Central memory CD8-positive, alpha-beta T cell (primary cell): ENCODE measurements at regions not wholly inside any gene's neighbourhood (a gene's known extent, or its start where the extent isn't known, plus 50 kb on each side); places are given as distances from the start of the nearest gene placed in this dataset.
"Not testable (repeated sequence)": the region's sequence is repeated elsewhere in the genome, so short reads cannot be mapped to it uniquely, and the experiment has no call there.

ENCODE experiments used
- ATAC-seq: fragments of 150-1000 bp; cut with Tn5 transposase; replicated peaks from 2 replicates; pipeline ENCODE4 v1.10.0; 2022; ENCODE audit warnings: mild to moderate bottlenecking, moderate FRiP score, moderate number of reproducible peaks; ENCODE audit not compliant: poor library complexity, severe bottlenecking; ENCODE audit errors: extremely low read depth
- DNase-seq, 2 donors: peaks; one replicate each; pipeline ENCODE4 v3.0.0; 2021; ENCODE audit warnings: low spot score in 2 of 2
- H3K27ac Mint-ChIP-seq: one replicate; pipeline ENCODE4 v1.8.0; 2022; ENCODE audit warnings: low read depth, mild to moderate bottlenecking, moderate library complexity, mixed read lengths
- H3K27me3 Mint-ChIP-seq: one replicate; pipeline ENCODE4 v1.8.0; 2022; ENCODE audit warnings: mixed read lengths
- H3K36me3 Mint-ChIP-seq: one replicate; pipeline ENCODE4 v1.8.0; 2022; ENCODE audit warnings: mild to moderate bottlenecking, moderate library complexity, mixed read lengths; ENCODE audit not compliant: insufficient read depth
- H3K4me1 Mint-ChIP-seq: one replicate; pipeline ENCODE4 v1.8.0; 2022; ENCODE audit warnings: mixed read lengths
- H3K4me3 Mint-ChIP-seq: one replicate; pipeline ENCODE4 v1.8.0; 2022; ENCODE audit warnings: mild to moderate bottlenecking, moderate library complexity, mixed read lengths
- H3K9me3 Mint-ChIP-seq: one replicate; pipeline ENCODE4 v1.8.0; 2022; ENCODE audit warnings: mixed read lengths

DNA sequence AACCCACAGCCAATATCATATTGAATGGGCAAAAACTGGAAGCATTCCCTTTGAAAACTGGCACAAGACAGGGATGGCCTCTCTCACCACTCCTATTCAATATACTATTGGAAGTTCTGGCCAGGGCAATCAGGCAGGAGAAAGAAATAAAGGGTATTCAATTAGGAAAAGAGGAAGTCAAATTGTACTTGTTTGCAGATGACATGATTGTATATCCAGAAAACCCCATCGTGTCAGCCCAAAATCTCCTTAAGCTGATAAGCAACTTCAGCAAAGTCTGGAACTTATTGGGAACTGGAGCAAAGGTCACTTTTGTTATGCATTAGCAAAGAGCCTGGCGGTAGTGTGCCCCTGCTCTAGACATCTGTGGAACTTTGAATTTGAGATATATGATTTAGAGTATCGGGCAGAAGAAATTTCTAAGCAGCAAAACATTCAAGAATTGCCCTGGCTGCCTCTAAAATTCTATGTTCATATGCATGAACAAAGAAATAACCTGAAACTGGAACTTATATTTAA, 53.4 kb upstream of the PSMA1 start:
- not testable (repeated sequence) for ATAC-seq, H3K27ac Mint-ChIP-seq, H3K4me3 Mint-ChIP-seq, H3K27me3 Mint-ChIP-seq, H3K36me3 Mint-ChIP-seq, DNase-seq
- H3K9me3 Mint-ChIP-seq, result peaks cover 23% of the 10 kb centered on the region
- peaks cover 49% of the 10 kb centered on the region for H3K4me1 Mint-ChIP-seq

DNA sequence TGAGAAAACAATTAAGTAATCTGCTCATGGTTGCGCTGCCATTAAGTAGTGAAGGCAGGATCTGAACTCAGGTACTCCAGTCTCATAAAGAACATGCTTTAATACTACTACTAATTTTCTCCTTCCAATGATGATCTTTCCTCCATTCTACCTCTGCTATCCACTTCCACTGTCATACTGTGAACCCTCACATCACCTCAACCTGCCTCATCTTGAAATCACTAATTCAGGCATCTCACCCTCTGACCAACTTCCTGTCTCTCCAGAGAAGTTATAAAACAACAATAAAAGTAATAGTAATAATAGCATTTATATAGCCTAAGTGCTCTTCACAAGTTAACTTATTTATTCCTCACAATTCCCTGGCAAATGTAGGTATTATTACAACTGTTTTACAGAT, 57.1 kb upstream of the PSMA1 start:
- H3K27me3 Mint-ChIP-seq, result no peaks in the 10 kb centered on the region
- H3K4me3 Mint-ChIP-seq, result peak overlapping the region; percentile 34
- ATAC-seq (no peak), DNase-seq (no peak)
- peaks cover 12% of the 10 kb centered on the region for H3K36me3 Mint-ChIP-seq
- H3K9me3 Mint-ChIP-seq, result peaks cover 22% of the 10 kb centered on the region
- H3K27ac Mint-ChIP-seq, result peak overlapping the region; percentile 95
- H3K4me1 Mint-ChIP-seq, result peaks cover 49% of the 10 kb centered on the region

DNA sequence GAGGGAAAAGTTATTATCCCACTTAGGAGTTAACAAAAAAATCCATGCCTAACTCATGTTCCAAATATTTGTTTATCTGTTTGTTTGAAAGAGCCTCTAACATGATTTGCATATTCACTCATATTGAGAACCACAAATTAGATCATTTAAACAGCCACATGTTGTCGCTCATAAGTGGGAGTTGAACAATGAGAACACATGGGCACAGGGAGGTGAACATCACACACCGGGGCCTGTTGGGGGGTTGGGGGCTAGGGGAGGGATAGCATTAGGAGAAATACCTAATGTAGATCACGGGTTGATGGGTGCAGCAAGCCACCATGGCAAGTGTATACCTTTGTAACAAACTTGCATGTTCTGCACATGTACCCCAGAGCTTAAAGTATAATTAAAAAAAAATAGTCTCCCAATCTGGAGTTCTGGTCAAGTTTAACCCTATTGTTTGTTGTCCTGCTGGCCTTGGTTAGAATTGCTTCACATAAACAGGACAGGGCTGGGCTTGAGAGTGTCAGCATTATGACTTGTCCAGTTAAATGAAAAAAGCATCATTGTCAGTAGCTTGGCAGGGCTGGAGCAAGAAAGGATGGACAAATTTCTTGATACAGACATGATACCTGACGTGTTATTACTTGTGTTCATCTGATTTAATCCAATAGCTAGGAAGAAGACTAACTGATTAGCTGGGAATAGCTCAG, 57.8 kb upstream of the PSMA1 start:
- H3K36me3 Mint-ChIP-seq, result peaks cover 12% of the 10 kb centered on the region
- H3K4me1 Mint-ChIP-seq, result peaks cover 53% of the 10 kb centered on the region
- ATAC-seq, result peak; percentile 63
- no peaks in the 10 kb centered on the region for H3K27me3 Mint-ChIP-seq
- DNase-seq, result peak; percentile 18 to 31
- H3K4me3 Mint-ChIP-seq, result peak overlapping the region; percentile 34
- H3K27ac Mint-ChIP-seq, result peak overlapping the region; percentile 95
- H3K9me3 Mint-ChIP-seq, result peaks cover 18% of the 10 kb centered on the region

DNA sequence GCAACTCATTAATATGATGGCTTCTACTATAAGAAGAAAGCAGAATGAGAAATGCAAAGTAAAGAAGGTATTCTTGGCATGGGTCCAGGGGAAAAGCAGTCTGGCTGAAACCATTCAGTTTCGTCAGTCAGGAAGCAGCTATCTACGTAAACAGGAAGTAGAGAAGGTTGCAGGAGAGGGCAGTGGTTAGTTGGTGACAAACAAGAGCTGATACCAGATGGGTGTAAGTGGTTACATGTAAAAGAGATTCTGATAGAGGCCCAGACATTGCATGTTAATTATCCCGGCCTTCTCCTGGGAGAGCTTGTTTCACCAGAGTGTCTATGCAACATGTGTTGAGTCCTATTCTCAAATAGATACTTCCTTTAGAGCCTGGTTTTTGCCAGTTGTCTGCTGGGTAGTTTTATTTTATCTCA, 58.4 kb upstream of the PSMA1 start:
- H3K4me1 Mint-ChIP-seq, result peaks cover 58% of the 10 kb centered on the region
- no peaks in the 10 kb centered on the region for H3K27me3 Mint-ChIP-seq
- peak overlapping the region; percentile 95 for H3K27ac Mint-ChIP-seq
- H3K9me3 Mint-ChIP-seq, result peaks cover 22% of the 10 kb centered on the region
- peak overlapping the region; percentile 34 for H3K4me3 Mint-ChIP-seq
- peak; percentile 98 for ATAC-seq
- H3K36me3 Mint-ChIP-seq, result peaks cover 13% of the 10 kb centered on the region
- peak; percentile 30 to 81 for DNase-seq

DNA sequence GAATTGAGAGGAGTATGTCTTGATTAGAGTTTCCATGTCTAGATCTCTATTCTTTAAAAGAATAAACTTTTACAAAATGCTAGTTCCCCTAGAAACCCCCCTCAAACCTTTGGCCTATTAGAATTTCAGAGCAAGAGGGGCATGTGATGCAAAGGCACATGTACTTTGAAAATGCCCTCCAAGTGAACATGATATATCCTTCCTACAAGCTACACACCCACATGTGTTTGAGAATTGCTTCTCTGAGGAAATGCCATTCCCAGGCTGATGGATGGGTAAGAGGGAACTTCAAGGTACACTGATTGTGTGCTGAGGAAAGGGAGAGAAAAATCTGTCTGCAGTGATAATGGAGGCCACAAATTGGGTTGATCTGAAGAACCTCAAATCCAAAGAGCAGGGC, 59.5 kb upstream of the PSMA1 start:
- Mint-ChIP-seq H3K4me3 (no peak overlapping the region), H3K27me3 (no peaks in the 10 kb centered on the region), H3K36me3 (peaks cover 13% of the 10 kb centered on the region), H3K27ac (peak overlapping the region; percentile 95), H3K4me1 (peaks cover 65% of the 10 kb centered on the region), H3K9me3 (peaks cover 22% of the 10 kb centered on the region)
- no peak for DNase-seq
- no peak for ATAC-seq

DNA sequence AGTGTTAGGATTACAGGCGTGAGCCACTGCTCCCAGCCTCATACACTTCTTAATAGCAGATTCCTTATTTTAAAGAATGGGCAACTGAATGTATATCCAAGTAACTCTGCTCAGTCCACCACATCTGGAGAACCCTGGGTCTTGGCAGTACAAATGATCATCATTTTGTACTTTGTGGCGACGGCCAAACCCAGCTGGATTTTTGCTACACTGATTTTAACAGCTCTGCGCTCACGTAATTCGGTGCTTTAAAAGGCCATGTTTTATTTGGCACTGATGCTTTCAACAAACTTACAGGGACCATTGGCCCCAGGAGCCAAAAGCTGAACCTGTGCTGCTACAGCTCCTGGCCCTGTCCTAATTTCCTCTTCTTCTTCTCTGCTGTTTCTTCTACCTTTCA, 60.8 kb upstream of the PDE3B start:
- Mint-ChIP-seq H3K27me3 (no peaks in the 10 kb centered on the region), H3K36me3 (peaks cover 12% of the 10 kb centered on the region), H3K9me3 (peaks cover 13% of the 10 kb centered on the region), H3K4me3 (no peak overlapping the region), H3K27ac (peak overlapping the region; percentile 76), H3K4me1 (peaks cover 64% of the 10 kb centered on the region)
- ATAC-seq (no peak), DNase-seq (no peak)

DNA sequence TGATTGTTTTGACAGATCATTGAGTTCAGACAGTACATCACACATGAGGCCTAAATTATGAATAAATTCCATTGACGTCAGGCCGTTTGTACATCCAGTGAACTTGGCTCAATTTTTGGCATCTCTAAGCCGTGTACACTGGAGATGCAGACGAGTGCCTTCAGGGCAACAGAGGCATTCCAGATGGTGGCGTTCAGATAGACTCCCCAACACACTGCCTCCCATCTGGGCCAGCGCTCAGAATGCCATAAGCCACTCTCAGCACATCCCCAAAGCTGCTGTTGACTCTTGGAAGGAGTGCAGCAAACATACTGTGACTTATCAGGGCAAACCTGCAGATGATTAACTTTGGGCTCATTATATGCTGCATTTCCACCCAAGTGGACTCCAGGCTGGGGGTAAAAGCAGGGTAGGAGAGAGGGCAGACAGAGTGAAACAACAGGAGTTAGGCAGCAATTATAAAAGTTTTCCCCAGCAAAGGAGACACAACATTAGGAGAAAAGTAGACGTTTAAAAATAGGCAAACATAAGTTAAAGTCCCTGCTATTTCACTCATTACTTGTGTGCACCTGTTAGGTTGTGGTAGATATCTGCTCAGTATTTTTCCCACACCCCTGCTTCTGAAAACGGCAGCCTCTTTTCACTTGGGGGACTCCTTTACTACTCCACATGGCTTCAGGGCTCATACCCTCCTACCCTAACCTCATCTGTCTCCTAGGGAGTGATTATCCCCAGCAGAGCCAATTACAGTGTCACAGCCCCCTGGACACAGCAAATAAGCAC, 60.2 kb upstream of the PDE3B start:
- H3K4me3 Mint-ChIP-seq, result no peak overlapping the region
- ATAC-seq, result no peak
- peaks cover 13% of the 10 kb centered on the region for H3K9me3 Mint-ChIP-seq
- H3K36me3 Mint-ChIP-seq, result peaks cover 8% of the 10 kb centered on the region
- H3K4me1 Mint-ChIP-seq, result peaks cover 61% of the 10 kb centered on the region
- DNase-seq, result no peak
- H3K27ac Mint-ChIP-seq, result peak overlapping the region; percentile 76
- H3K27me3 Mint-ChIP-seq, result no peaks in the 10 kb centered on the region

DNA sequence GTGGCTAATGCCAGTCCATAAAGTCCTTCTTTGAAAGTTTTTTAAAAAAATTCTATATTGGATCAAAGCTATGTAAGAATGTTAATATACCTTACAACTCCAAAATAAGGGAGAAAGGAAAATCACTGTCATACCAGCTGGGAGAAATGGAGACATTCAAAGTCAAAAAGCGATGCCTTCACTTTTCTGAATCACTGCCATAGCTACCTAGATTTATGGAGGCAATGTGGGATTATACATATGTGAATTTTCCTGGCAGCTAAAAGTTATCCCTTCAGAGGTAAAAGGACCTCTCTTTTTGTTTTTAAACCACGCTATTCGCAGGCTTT, 59.6 kb upstream of the PDE3B start:
- Mint-ChIP-seq H3K27ac (peak overlapping the region; percentile 76), H3K36me3 (peaks cover 5% of the 10 kb centered on the region), H3K4me3 (no peak overlapping the region), H3K4me1 (peaks cover 56% of the 10 kb centered on the region), H3K27me3 (no peaks in the 10 kb centered on the region), H3K9me3 (peaks cover 13% of the 10 kb centered on the region)
- no peak for DNase-seq
- no peak for ATAC-seq

DNA sequence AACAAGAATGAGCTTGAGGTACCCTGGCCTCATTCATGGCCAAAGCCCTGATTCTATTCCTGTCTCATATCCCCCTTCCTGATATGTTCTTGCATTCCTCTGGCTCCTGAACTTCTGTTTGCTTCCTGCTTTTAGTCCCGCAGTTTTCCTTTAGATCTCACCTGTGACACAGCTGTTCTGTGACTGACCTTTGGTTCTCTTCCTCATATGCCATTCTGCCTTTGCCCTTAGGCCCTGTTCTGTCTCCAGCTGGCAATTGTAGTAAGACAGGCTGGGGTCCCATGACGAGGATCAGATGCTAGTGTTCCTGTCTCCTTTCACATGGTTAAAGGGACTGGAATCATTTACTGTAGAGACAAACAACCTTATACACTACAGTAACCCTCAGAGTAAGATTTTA, 59.0 kb upstream of the PDE3B start:
- H3K36me3 Mint-ChIP-seq, result peaks cover 5% of the 10 kb centered on the region
- H3K9me3 Mint-ChIP-seq, result peaks cover 13% of the 10 kb centered on the region
- H3K4me1 Mint-ChIP-seq, result peaks cover 50% of the 10 kb centered on the region
- no peak overlapping the region for H3K27ac Mint-ChIP-seq
- H3K27me3 Mint-ChIP-seq, result no peaks in the 10 kb centered on the region
- H3K4me3 Mint-ChIP-seq, result no peak overlapping the region
- DNase-seq (no peak), ATAC-seq (no peak)

DNA sequence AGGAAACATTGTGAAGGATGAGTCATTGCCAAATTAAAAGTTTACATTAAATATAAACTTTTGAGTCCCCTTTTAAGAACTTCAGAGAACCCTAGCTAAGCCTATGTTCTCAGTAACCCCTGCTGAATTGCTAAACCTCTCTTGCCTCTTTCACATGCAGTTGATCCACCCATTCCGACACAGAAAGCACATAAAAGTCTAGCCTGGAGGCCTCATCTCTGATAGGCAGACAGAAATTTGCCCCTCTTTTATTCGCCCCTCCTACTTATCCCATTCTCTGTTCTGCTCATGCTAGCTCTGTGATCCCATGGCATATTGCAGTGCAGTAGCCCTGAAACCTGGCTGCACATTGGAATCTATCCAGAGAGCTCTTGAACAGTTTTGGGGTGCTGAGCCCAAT, 58.2 kb upstream of the PDE3B start:
- no peak overlapping the region for H3K27ac Mint-ChIP-seq
- H3K9me3 Mint-ChIP-seq, result peaks cover 16% of the 10 kb centered on the region
- H3K27me3 Mint-ChIP-seq, result no peaks in the 10 kb centered on the region
- ATAC-seq (no peak), DNase-seq (no peak)
- peaks cover 49% of the 10 kb centered on the region for H3K4me1 Mint-ChIP-seq
- H3K4me3 Mint-ChIP-seq, result no peak overlapping the region
- peaks cover 3% of the 10 kb centered on the region for H3K36me3 Mint-ChIP-seq

DNA sequence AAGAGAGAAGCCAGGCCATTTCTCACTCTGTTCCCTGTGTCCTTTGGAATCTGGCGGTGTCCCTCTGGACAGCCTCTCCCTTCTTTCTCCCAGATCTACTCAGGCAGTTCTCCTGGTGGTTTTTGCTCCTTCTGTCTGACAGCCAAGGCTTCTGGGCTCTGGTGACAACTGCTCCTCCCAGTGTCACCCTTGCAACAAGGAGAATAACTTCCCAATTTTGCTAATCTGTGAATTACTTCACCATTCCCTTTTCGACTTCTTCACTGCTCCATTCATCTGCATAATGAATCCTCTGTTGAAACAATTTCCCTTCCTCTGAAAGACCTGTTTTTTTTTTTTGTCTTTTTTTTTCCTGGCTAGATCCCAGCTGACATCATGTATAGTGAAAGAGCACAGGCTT, 56.3 kb upstream of the PDE3B start:
- no peak overlapping the region for H3K4me3 Mint-ChIP-seq
- peak overlapping the region; percentile 48 for H3K27ac Mint-ChIP-seq
- no peak for DNase-seq
- peaks cover 12% of the 10 kb centered on the region for H3K9me3 Mint-ChIP-seq
- ATAC-seq, result no peak
- no peaks in the 10 kb centered on the region for H3K27me3 Mint-ChIP-seq
- peaks cover 3% of the 10 kb centered on the region for H3K36me3 Mint-ChIP-seq
- H3K4me1 Mint-ChIP-seq, result peaks cover 43% of the 10 kb centered on the region

DNA sequence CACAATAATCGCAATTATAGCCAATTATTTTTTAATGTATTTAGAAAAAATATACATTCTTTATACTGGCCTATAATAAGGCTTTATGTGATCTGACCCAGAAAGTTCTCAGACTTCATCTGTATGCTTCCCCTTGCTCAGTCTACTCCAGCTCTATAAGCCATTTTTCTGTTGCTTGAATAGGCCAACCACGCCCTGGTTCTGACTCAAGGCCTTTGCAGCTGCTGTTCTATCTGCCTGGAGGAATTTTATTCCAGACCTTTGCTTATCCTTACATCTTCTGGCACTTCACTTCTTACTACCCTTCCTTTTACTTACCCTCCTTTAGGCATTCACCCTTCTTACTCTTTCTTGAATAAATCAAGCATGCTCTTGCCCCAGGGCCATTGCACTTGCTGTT, 54.9 kb upstream of the PDE3B start:
- no peak overlapping the region for H3K4me3 Mint-ChIP-seq
- peaks cover 33% of the 10 kb centered on the region for H3K4me1 Mint-ChIP-seq
- H3K36me3 Mint-ChIP-seq, result peaks cover 2% of the 10 kb centered on the region
- no peaks in the 10 kb centered on the region for H3K27me3 Mint-ChIP-seq
- peaks cover 6% of the 10 kb centered on the region for H3K9me3 Mint-ChIP-seq
- H3K27ac Mint-ChIP-seq, result no peak overlapping the region
- ATAC-seq, result no peak
- DNase-seq, result no peak

DNA sequence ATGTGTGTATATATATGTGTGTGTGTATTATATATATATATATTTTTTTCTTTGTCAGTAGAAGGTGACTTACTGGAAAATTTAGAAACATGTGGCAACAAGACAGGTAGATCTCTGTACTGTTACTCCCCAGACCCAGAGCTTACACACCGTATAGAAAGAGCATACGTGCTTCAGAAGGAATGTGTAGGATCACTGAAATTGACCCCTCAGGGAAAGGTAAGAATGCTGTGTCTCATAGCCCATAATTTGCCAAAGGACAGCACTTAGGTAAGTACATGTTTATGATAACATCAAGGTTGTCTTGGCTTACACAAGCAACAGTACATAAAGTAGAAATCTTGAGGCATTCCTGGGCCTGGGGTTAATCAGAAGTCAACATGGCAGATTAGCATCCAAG, 54.2 kb upstream of the PDE3B start:
- no peak overlapping the region for H3K4me3 Mint-ChIP-seq
- H3K9me3 Mint-ChIP-seq, result peaks cover 6% of the 10 kb centered on the region
- H3K4me1 Mint-ChIP-seq, result peaks cover 29% of the 10 kb centered on the region
- DNase-seq, result no peak
- no peaks in the 10 kb centered on the region for H3K27me3 Mint-ChIP-seq
- no peak for ATAC-seq
- peaks cover 2% of the 10 kb centered on the region for H3K36me3 Mint-ChIP-seq
- no peak overlapping the region for H3K27ac Mint-ChIP-seq
